Ovary (tissue), 3 donors: ENCODE measurements at regions not wholly inside any gene's neighbourhood (a gene's known extent, or its start where the extent isn't known, plus 50 kb on each side); places are given as distances from the start of the nearest gene placed in this dataset.

Experiments
- CTCF ChIP-seq, 3 donors: fragments of 450-650 bp in 2 of 3; fragments of 200-600 bp in 1 of 3; IDR thresholded peaks; one replicate each; pipeline versions ENCODE4 v1.5.1 to v1.8.0; 2016 to 2022; ENCODE audit warnings: antibody characterized with exemption in 3 of 3, mild to moderate bottlenecking in 1 of 3
- POLR2A ChIP-seq: fragments of 450-650 bp; IDR thresholded peaks from one replicate; pipeline ENCODE4 v1.6.1; 2017; ENCODE audit warnings: antibody characterized with exemption, mild to moderate bottlenecking, moderate library complexity
- donor health status: DM: no; HTN: no; CAD: no.

DNA sequence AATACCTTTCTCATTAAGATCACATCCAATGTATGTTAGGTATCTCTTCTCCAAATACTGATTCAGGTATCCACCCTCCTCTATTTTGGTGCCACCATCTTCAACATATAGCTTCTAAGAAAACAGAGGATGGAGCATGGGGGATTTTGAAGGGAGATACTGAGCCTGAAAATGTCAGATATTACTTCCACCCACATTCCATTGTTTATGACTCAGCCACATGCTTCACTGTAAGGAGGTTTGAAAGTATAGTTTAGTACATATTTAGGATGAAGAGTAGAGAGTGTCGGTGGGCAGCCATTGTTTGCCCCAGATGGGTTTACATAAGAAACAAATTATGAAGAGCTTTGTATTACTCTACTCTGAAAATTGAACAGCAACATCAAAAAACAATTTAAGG, 286.7 kb downstream of the TFAP2B start:
- no peak for TF ChIP-seq CTCF (IDR thresholded peaks at IDR 0.05)
- TF ChIP-seq POLR2A: no peak
